OCI-LY7 (cell line): ENCODE measurements at regions not wholly inside any gene's neighbourhood (a gene's known extent, or its start where the extent isn't known, plus 50 kb on each side); places are given as distances from the start of the nearest gene placed in this dataset.

ENCODE experiments used
- BruUV-seq: library from RNA; stranded (reverse); fragments of 400-500 nt; replicated peaks from 2 replicates; lab custom pipeline; 2021; lab: Mats Ljungman, UMichigan
- CTCF ChIA-PET: fragments of 300-600 bp; sonication (Branson Sonifier 250); formaldehyde crosslinking; loops from one replicate; lab custom pipeline; 2022; ENCODE audit warnings: antibody characterized with exemption; ENCODE audit not compliant: unreplicated experiment; lab: Charles Lee
- POLR2A ChIA-PET: fragments of 300-600 bp; sonication (Branson Sonifier 250); formaldehyde crosslinking; loops from one replicate; lab custom pipeline; 2022; ENCODE audit warnings: antibody characterized with exemption; lab: Charles Lee
- DNase-seq: peaks from one replicate; pipeline ENCODE4 v3.0.0-alpha.2; 2015; ENCODE audit warnings: low spot score
- H2AFZ ChIP-seq: fragments of 200-600 bp; sonication (generic), shearing (Covaris generic); 2 replicates; pipeline ENCODE4 v1.6.1; 2014; ENCODE audit warnings: mild to moderate bottlenecking, antibody characterized with exemption, low read length, moderate library complexity
- H3K27ac ChIP-seq: fragments of 200-600 bp; sonication (generic); 2 replicates; pipeline ENCODE4 v1.5.1; 2014; ENCODE audit warnings: mixed run types, low read depth, mild to moderate bottlenecking, moderate library complexity, low read length, inconsistent platforms; ENCODE audit not compliant: poor library complexity, severe bottlenecking
- H3K36me3 ChIP-seq: fragments of 200-600 bp; sonication (generic); 2 replicates; pipeline ENCODE4 v1.6.1; 2014; ENCODE audit warnings: mild to moderate bottlenecking, antibody characterized with exemption, low read length, moderate library complexity, mixed read lengths; ENCODE audit not compliant: insufficient read depth
- H3K4me1 ChIP-seq: fragments of 200-600 bp; sonication (generic); 2 replicates; pipeline ENCODE4 v1.5.1; 2014; ENCODE audit warnings: mild to moderate bottlenecking, low read length; ENCODE audit not compliant: insufficient read depth, poor library complexity, severe bottlenecking
- H3K4me2 ChIP-seq: fragments of 200-600 bp; sonication (generic); 2 replicates; pipeline ENCODE4 v1.6.1; 2014; ENCODE audit warnings: mild to moderate bottlenecking, low read length
- H3K4me3 ChIP-seq: fragments of 200-600 bp; sonication (generic); 2 replicates; pipeline ENCODE4 v1.5.1; 2014; ENCODE audit warnings: mild to moderate bottlenecking, low read depth, low read length; ENCODE audit not compliant: poor library complexity, severe bottlenecking
- H3K79me2 ChIP-seq: fragments of 200-600 bp; sonication (generic); 2 replicates; pipeline ENCODE4 v1.6.1; 2016; ENCODE audit warnings: low read depth, mild to moderate bottlenecking, low read length, moderate library complexity, mixed read lengths; ENCODE audit not compliant: insufficient read depth
- H3K9me2 ChIP-seq: fragments of 200-600 bp; sonication (generic); 2 replicates; pipeline ENCODE4 v1.6.1; 2016; ENCODE audit warnings: mild to moderate bottlenecking, low read length, mixed read lengths; ENCODE audit not compliant: insufficient read depth
- H3K9me3 ChIP-seq: fragments of 200-600 bp; sonication (generic); 2 replicates; pipeline ENCODE4 v1.6.1; 2014; ENCODE audit warnings: mild to moderate bottlenecking, mixed run types, low read length, mixed read lengths
- H4K20me1 ChIP-seq: fragments of 200-600 bp; sonication (generic); 2 replicates; pipeline ENCODE4 v1.6.1; 2014; ENCODE audit warnings: mild to moderate bottlenecking, antibody characterized with exemption, low read length, moderate library complexity, mixed read lengths; ENCODE audit not compliant: insufficient read depth
- EZH2phosphoT487 ChIP-seq: fragments of 200-600 bp; sonication (generic); IDR thresholded peaks from 2 replicates; pipeline ENCODE4 v1.6.1; 2018; ENCODE audit warnings: low read depth, borderline replicate concordance, mild to moderate bottlenecking, mixed run types, antibody characterized with exemption, low read length, moderate library complexity, mixed read lengths
- intact Hi-C: fragments of 100-400 bp; cut with micrococcal nuclease; formaldehyde crosslinking; loops from one replicate; pipeline ENCODE4 v1.10.0; 2022; ENCODE audit not compliant: unreplicated experiment
- TF ChIP-seq, protein P1 (sequence below): fragments of 200-600 bp; sonication (generic); conservative IDR thresholded peaks from 2 replicates; pipeline ENCODE4 v1.5.1; 2014; ENCODE audit warnings: mild to moderate bottlenecking, antibody characterized with exemption, low read length, moderate library complexity, mixed read lengths

DNA sequence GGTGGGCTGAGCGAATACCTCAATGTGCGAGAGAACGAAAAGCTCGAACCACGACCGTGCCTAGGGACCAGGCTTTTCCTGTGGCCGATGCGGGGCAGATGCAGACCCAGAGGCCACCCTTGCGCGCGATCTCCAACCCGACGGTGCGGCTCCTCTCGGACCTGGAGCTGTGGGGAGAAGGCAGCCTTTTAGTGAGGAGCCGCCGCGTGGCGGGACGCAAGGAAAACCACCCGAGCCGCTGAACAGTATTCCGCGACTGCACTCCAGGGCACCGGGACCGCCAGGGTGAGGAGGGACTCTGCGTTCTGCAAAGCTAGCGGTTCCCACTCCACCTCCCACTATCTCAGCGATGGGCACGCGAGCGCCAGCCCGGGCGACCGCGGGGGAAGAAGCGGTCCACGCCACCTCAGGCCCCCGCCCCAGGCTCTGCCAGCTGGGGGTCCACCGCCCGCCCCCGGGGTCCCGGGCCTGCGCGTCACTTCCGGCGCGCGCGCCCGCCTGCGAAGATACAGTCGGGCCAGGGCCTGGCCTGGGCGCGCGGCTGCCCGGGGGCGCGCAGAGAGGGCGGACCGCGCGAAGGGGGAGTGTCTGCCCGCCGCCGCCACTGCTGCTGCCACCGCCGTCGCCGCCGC, 66.5 kb upstream of the PRKACB start:
- no peaks in the 10 kb centered on the region for H4K20me1 ChIP-seq
- no peaks in the 10 kb centered on the region; the same call in 1 of the 2 replicates for H3K79me2 ChIP-seq
- BruUV-seq, result no TSS peak
- peak; percentile 89 for DNase-seq
- no peaks in the 10 kb centered on the region for H3K9me3 ChIP-seq
- H3K9me2 ChIP-seq, result no peaks in the 10 kb centered on the region
- ChIA-PET POLR2A (interaction anchor here (0.5 to 2.1 kb wide), 12 partner anchors 10 to 503 kb away, joined by 3 to 12 read pairs (median 4); partner anchors contain the start of genes CTBS, PRKACB and SAMD13), CTCF (interaction anchor here (0.6 kb wide), 1 partner anchor 554 kb away, joined by 3 read pairs; no protein-coding TSS in a partner anchor)
- TF ChIP-seq EZH2phosphoT487, result no peak
- TF ChIP-seq, protein P1, sequence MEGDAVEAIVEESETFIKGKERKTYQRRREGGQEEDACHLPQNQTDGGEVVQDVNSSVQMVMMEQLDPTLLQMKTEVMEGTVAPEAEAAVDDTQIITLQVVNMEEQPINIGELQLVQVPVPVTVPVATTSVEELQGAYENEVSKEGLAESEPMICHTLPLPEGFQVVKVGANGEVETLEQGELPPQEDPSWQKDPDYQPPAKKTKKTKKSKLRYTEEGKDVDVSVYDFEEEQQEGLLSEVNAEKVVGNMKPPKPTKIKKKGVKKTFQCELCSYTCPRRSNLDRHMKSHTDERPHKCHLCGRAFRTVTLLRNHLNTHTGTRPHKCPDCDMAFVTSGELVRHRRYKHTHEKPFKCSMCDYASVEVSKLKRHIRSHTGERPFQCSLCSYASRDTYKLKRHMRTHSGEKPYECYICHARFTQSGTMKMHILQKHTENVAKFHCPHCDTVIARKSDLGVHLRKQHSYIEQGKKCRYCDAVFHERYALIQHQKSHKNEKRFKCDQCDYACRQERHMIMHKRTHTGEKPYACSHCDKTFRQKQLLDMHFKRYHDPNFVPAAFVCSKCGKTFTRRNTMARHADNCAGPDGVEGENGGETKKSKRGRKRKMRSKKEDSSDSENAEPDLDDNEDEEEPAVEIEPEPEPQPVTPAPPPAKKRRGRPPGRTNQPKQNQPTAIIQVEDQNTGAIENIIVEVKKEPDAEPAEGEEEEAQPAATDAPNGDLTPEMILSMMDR, result no peak
- peaks cover 15% of the 10 kb centered on the region for H3K4me1 ChIP-seq
- no peaks in the 10 kb centered on the region; the same call in 1 of the 2 replicates for H3K36me3 ChIP-seq
- peak overlapping the region; percentile 97 for H3K4me2 ChIP-seq
- peak overlapping the region; percentile 80 for H3K4me3 ChIP-seq
- intact Hi-C loops, result loop anchor here (1.0 to 5.0 kb wide), 6 partner anchors 65 to 495 kb away; partner anchors contain the start of genes CTBS, GNG5, PRKACB and SAMD13
- H2AFZ ChIP-seq, result peak overlapping the region; percentile 91
- H3K27ac ChIP-seq, result peak overlapping the region; percentile 32

DNA sequence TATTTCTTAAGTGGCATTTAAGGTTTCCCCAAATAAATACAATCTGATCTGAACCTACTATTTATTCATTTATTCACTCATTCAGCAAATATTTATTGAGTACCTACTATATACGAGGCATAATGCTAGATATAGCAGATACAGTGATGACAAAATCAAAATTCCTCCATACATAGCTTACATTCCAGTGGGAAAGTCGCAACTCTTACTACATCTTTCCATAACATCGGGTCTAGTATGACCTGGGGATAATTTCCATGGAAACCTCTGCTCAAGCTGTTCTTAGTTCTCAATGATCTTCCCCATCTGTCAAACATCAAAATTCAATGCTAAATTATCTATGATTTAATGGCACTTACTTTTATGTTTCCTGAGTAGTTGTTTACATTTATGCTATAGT, 70.8 kb upstream of the PRKACB start:
- POLR2A ChIA-PET, result no interaction called here
- intact Hi-C loops, result no loop called here
- DNase-seq, result no peak

More for the DNA sequence above, 70.8 kb upstream of the PRKACB start:
- H2AFZ ChIP-seq, result no peak overlapping the region
- no peak overlapping the region for H3K4me3 ChIP-seq
- peaks cover 9% of the 10 kb centered on the region for H3K4me1 ChIP-seq
- no TSS peak for BruUV-seq
- no peak overlapping the region for H3K27ac ChIP-seq
- peaks cover 20% of the 10 kb centered on the region for H3K9me3 ChIP-seq
- no peaks in the 10 kb centered on the region; the same call in 1 of the 2 replicates for H3K79me2 ChIP-seq
- H3K4me2 ChIP-seq, result no peak overlapping the region
- CTCF ChIA-PET, result no interaction called here
- TF ChIP-seq, protein P1, result no peak
- TF ChIP-seq EZH2phosphoT487, result no peak
- H4K20me1 ChIP-seq, result no peaks in the 10 kb centered on the region
- no peaks in the 10 kb centered on the region for H3K9me2 ChIP-seq
- H3K36me3 ChIP-seq, result no peaks in the 10 kb centered on the region; the same call in 1 of the 2 replicates
